Mesothelial cell of epicardium (in vitro differentiated cells): ENCODE measurements at regions not wholly inside any gene's neighbourhood (a gene's known extent, or its start where the extent isn't known, plus 50 kb on each side); places are given as distances from the start of the nearest gene placed in this dataset.

Source experiments
- DNase-seq, 2 experiments: peaks; one replicate each; pipeline ENCODE4 v3.0.0; 2021; ENCODE audit warnings: low spot score in 2 of 2; ENCODE audit not compliant: unreplicated experiment in 2 of 2
- H3K27ac Mint-ChIP-seq: 2 replicates; pipeline ENCODE4 v1.8.0; 2021; ENCODE audit warnings: mixed read lengths
- H3K27me3 Mint-ChIP-seq: 2 replicates; pipeline ENCODE4 v1.8.0; 2021; ENCODE audit warnings: low read depth, mixed read lengths
- H3K36me3 Mint-ChIP-seq: 2 replicates; pipeline ENCODE4 v1.8.0; 2021; ENCODE audit warnings: mixed read lengths
- H3K4me1 Mint-ChIP-seq: 2 replicates; pipeline ENCODE4 v1.8.0; 2021; ENCODE audit warnings: mixed read lengths
- H3K4me3 Mint-ChIP-seq: 2 replicates; pipeline ENCODE4 v1.8.0; 2021; ENCODE audit warnings: mild to moderate bottlenecking, moderate library complexity, mixed read lengths
- H3K9me3 Mint-ChIP-seq: 2 replicates; pipeline ENCODE4 v1.8.0; 2021; ENCODE audit warnings: mixed read lengths
- TF ChIP-seq, protein P1 (sequence below): fragments of 200-600 bp; sonication (generic); IDR thresholded peaks from one replicate; pipeline ENCODE4 v1.5.0; 2021; ENCODE audit warnings: antibody characterized with exemption; ENCODE audit not compliant: unreplicated experiment

- Mint-ChIP-seq H3K36me3 (no peaks in the 10 kb centered on the region), H3K27me3 (peaks cover 28% of the 10 kb centered on the region), H3K4me1 (no peaks in the 10 kb centered on the region), H3K27ac (no peak overlapping the region), H3K9me3 (peaks cover 7% of the 10 kb centered on the region), H3K4me3 (no peak overlapping the region)
- TF ChIP-seq, protein P1, sequence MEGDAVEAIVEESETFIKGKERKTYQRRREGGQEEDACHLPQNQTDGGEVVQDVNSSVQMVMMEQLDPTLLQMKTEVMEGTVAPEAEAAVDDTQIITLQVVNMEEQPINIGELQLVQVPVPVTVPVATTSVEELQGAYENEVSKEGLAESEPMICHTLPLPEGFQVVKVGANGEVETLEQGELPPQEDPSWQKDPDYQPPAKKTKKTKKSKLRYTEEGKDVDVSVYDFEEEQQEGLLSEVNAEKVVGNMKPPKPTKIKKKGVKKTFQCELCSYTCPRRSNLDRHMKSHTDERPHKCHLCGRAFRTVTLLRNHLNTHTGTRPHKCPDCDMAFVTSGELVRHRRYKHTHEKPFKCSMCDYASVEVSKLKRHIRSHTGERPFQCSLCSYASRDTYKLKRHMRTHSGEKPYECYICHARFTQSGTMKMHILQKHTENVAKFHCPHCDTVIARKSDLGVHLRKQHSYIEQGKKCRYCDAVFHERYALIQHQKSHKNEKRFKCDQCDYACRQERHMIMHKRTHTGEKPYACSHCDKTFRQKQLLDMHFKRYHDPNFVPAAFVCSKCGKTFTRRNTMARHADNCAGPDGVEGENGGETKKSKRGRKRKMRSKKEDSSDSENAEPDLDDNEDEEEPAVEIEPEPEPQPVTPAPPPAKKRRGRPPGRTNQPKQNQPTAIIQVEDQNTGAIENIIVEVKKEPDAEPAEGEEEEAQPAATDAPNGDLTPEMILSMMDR, result no peak
- DNase-seq, result no peak
These were observed 381.2 kb downstream of the SFMBT2 start for GRCh38 chr10:7029672-7030071.

GRCh38 chr10:7028809-7029166 lies 382.0 kb downstream of the SFMBT2 start:
- Mint-ChIP-seq H3K9me3 (peaks cover 10% of the 10 kb centered on the region), H3K4me1 (no peaks in the 10 kb centered on the region), H3K4me3 (no peak overlapping the region), H3K27me3 (peaks cover 21% of the 10 kb centered on the region), H3K36me3 (no peaks in the 10 kb centered on the region), H3K27ac (no peak overlapping the region)
- TF ChIP-seq, protein P1, result no peak
- DNase-seq, result no peak

GRCh38 chr10:7027913-7028808 lies 382.7 kb downstream of the SFMBT2 start:
- H3K36me3 Mint-ChIP-seq, result no peaks in the 10 kb centered on the region
- H3K9me3 Mint-ChIP-seq, result peaks cover 17% of the 10 kb centered on the region
- no peak overlapping the region for H3K4me3 Mint-ChIP-seq
- H3K27ac Mint-ChIP-seq, result no peak overlapping the region
- DNase-seq, result no peak
- peaks cover 17% of the 10 kb centered on the region for H3K27me3 Mint-ChIP-seq
- TF ChIP-seq, protein P1, result no peak
- H3K4me1 Mint-ChIP-seq, result no peaks in the 10 kb centered on the region

- no peak for DNase-seq
- peaks cover 25% of the 10 kb centered on the region for H3K9me3 Mint-ChIP-seq
- H3K27me3 Mint-ChIP-seq, result peaks cover 12% of the 10 kb centered on the region
- TF ChIP-seq, protein P1, result no peak
- H3K27ac Mint-ChIP-seq, result no peak overlapping the region
- H3K4me1 Mint-ChIP-seq, result no peaks in the 10 kb centered on the region
- no peak overlapping the region for H3K4me3 Mint-ChIP-seq
- no peaks in the 10 kb centered on the region for H3K36me3 Mint-ChIP-seq
These were observed 383.5 kb downstream of the SFMBT2 start for GRCh38 chr10:7027237-7027912.

DNA sequence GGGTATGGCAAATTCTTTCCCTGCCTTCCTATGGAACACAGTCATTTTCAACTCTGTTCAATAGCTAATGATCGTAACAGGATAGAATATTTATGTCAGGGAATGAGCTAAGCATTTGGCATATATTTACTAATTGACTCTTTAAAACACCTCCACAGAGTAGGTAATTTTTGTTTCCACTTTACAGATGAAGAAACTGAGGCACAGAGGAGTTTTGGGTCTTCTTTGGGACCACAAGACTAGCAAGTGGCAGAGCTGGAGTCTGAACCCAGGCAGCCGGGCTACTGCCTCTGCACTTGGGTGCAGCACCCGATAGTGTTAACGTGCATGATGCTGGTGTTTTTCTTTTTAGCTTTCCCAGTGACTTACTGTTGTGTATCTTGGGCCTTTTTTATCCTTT lies 384.0 kb downstream of the SFMBT2 start:
- TF ChIP-seq, protein P1, result no peak
- no peak overlapping the region for H3K27ac Mint-ChIP-seq
- peaks cover 12% of the 10 kb centered on the region for H3K27me3 Mint-ChIP-seq
- H3K36me3 Mint-ChIP-seq, result no peaks in the 10 kb centered on the region
- no peak for DNase-seq
- H3K4me3 Mint-ChIP-seq, result no peak overlapping the region
- peaks cover 26% of the 10 kb centered on the region for H3K9me3 Mint-ChIP-seq
- H3K4me1 Mint-ChIP-seq, result no peaks in the 10 kb centered on the region
